COR-L47 (cell line): ENCODE measurements at regions not wholly inside any gene's neighbourhood (a gene's known extent, or its start where the extent isn't known, plus 50 kb on each side); places are given as distances from the start of the nearest gene placed in this dataset.

Experiments used
- DNase-seq: peaks from one replicate; lab custom pipeline; 2025; lab: John Stamatoyannopoulos, UW

- DNase-seq = no peak
Observed at GRCh38 chr1:8267307-8267706, 50.6 kb upstream of the SLC45A1 start.

- no peak for DNase-seq
Observed at GRCh38 chr1:8266436-8267165, 51.3 kb upstream of the SLC45A1 start.

GRCh38 chr1:8263791-8264190 lies 54.1 kb upstream of the SLC45A1 start:
- no peak for DNase-seq

GRCh38 chr1:8261398-8261762 lies 56.5 kb upstream of the SLC45A1 start:
- DNase-seq = no peak

GRCh38 chr1:8259498-8260290 lies 58.2 kb upstream of the SLC45A1 start:
- no peak for DNase-seq

- no peak for DNase-seq
Observed at GRCh38 chr1:8257621-8258020, 60.3 kb upstream of the SLC45A1 start.

- no peak for DNase-seq
Observed at GRCh38 chr1:8256321-8256720, 61.6 kb upstream of the SLC45A1 start.

- no peak for DNase-seq
Observed at GRCh38 chr1:8255712-8256111, 62.2 kb upstream of the SLC45A1 start.

GRCh38 chr1:8252266-8252951 lies 65.5 kb upstream of the SLC45A1 start:
- no peak for DNase-seq

GRCh38 chr1:8251635-8252034 lies 66.3 kb upstream of the SLC45A1 start:
- no peak for DNase-seq

GRCh38 chr1:8249838-8250237 lies 68.1 kb upstream of the SLC45A1 start:
- no peak for DNase-seq

- DNase-seq = no peak
Observed at GRCh38 chr1:8247811-8248436, 70.0 kb upstream of the SLC45A1 start.

- no peak for DNase-seq
Observed at GRCh38 chr1:8244304-8244703, 73.6 kb upstream of the SLC45A1 start.

- DNase-seq = no peak
Observed at GRCh38 chr1:8242498-8242897, 75.4 kb upstream of the SLC45A1 start.

GRCh38 chr1:8241417-8242014 lies 76.4 kb upstream of the SLC45A1 start:
- DNase-seq = no peak

- DNase-seq = no peak
Observed at GRCh38 chr1:8239306-8240023, 78.4 kb upstream of the SLC45A1 start.

GRCh38 chr1:8239039-8239305 lies 78.9 kb upstream of the SLC45A1 start:
- DNase-seq = no peak

GRCh38 chr1:8238141-8239038 lies 79.5 kb upstream of the SLC45A1 start:
- DNase-seq = no peak

GRCh38 chr1:8232036-8232757 lies 85.7 kb upstream of the SLC45A1 start:
- no peak for DNase-seq

GRCh38 chr1:8230292-8230621 lies 87.7 kb upstream of the SLC45A1 start:
- DNase-seq = no peak
